Embryonic facial prominence (tissue), 1 donor: ENCODE measurements at regions not wholly inside any gene's neighbourhood (a gene's known extent, or its start where the extent isn't known, plus 50 kb on each side); places are given as distances from the start of the nearest gene placed in this dataset.
"Not testable (repeated sequence)": the region's sequence is repeated elsewhere in the genome, so short reads cannot be mapped to it uniquely, and the experiment has no call there.

ENCODE experiments used
- DNase-seq: peaks from one replicate; pipeline ENCODE4 v3.0.0-alpha.2; 2016; ENCODE audit errors: extremely low spot score

GRCh38 chr7:142534726-142535122 is 214.5 kb upstream of the PRSS1 start:
- DNase-seq = no peak

GRCh38 chr7:142533920-142534319 is 215.4 kb upstream of the PRSS1 start:
- no peak for DNase-seq

GRCh38 chr7:142529591-142529990 is 219.7 kb upstream of the PRSS1 start:
- DNase-seq = no peak

GRCh38 chr7:142528608-142529408 is 220.5 kb upstream of the PRSS1 start:
- no peak for DNase-seq

GRCh38 chr7:142523821-142524460 is 225.3 kb upstream of the PRSS1 start:
- DNase-seq = no peak

- DNase-seq = no peak
These were observed 226.5 kb upstream of the PRSS1 start for GRCh38 chr7:142522735-142523134.

- not testable (repeated sequence) for DNase-seq
These were observed 228.4 kb upstream of the PRSS1 start for GRCh38 chr7:142520885-142521284.

GRCh38 chr7:142520455-142520854 is 228.8 kb upstream of the PRSS1 start:
- not testable (repeated sequence) for DNase-seq

GRCh38 chr7:142519079-142520078 is 229.9 kb upstream of the PRSS1 start:
- DNase-seq = no peak

GRCh38 chr7:142516038-142516501 is 233.2 kb upstream of the PRSS1 start:
- no peak for DNase-seq

- DNase-seq = not testable (repeated sequence)
These were observed 234.6 kb upstream of the PRSS1 start for GRCh38 chr7:142514716-142515115.

- no peak for DNase-seq
These were observed 235.9 kb upstream of the PRSS1 start for GRCh38 chr7:142513178-142513955.

GRCh38 chr7:142511801-142512200 is 237.5 kb upstream of the PRSS1 start:
- no peak for DNase-seq

- no peak for DNase-seq
These were observed 237.9 kb upstream of the PRSS1 start for GRCh38 chr7:142511374-142511773.

GRCh38 chr7:142509235-142509634 is 240.0 kb upstream of the PRSS1 start:
- DNase-seq = not testable (repeated sequence)

GRCh38 chr7:142508251-142508650 is 241.0 kb upstream of the PRSS1 start:
- no peak for DNase-seq

GRCh38 chr7:142507799-142508198 is 241.5 kb upstream of the PRSS1 start:
- DNase-seq = no peak

GRCh38 chr7:142507066-142507465 is 242.2 kb upstream of the PRSS1 start:
- not testable (repeated sequence) for DNase-seq

- no peak for DNase-seq
These were observed 242.7 kb upstream of the PRSS1 start for GRCh38 chr7:142506601-142507000.

GRCh38 chr7:142503949-142504348 is 245.3 kb upstream of the PRSS1 start:
- not testable (repeated sequence) for DNase-seq

- no peak for DNase-seq
These were observed 245.2 kb upstream of the PRSS58 start for GRCh38 chr7:142503036-142503435.
